Trophoblast cell (in vitro differentiated cells and primary cell): ENCODE measurements at regions not wholly inside any gene's neighbourhood (a gene's known extent, or its start where the extent isn't known, plus 50 kb on each side); places are given as distances from the start of the nearest gene placed in this dataset.

Experiments used
- DNase-seq, 2 donors: peaks; one replicate each; pipeline ENCODE4 v3.0.0-alpha.2; 2016
- H2AFZ ChIP-seq: 2 replicates; pipeline ENCODE4 v1.6.1; 2013; ENCODE audit warnings: low read length, moderate library complexity, mild to moderate bottlenecking; ENCODE audit not compliant: insufficient read depth, poor library complexity
- H2AK5ac ChIP-seq: 2 replicates; pipeline ENCODE4 v1.6.1; 2013; ENCODE audit warnings: mild to moderate bottlenecking, low read length
- H2BK120ac ChIP-seq: 2 replicates; pipeline ENCODE4 v1.6.1; 2013; ENCODE audit warnings: low read length, mild to moderate bottlenecking, moderate library complexity; ENCODE audit not compliant: insufficient read depth, poor library complexity
- H2BK12ac ChIP-seq: 2 replicates; pipeline ENCODE4 v1.6.1; 2013; ENCODE audit warnings: mild to moderate bottlenecking, low read length, moderate library complexity
- H2BK5ac ChIP-seq: 2 replicates; pipeline ENCODE4 v1.6.1; 2013; ENCODE audit warnings: low read length, low read depth, moderate library complexity, mild to moderate bottlenecking; ENCODE audit not compliant: poor library complexity
- H3K14ac ChIP-seq: 2 replicates; pipeline ENCODE4 v1.6.1; 2013; ENCODE audit warnings: mild to moderate bottlenecking, low read length
- H3K18ac ChIP-seq: 2 replicates; pipeline ENCODE4 v1.6.1; 2013; ENCODE audit warnings: mild to moderate bottlenecking, low read length
- H3K23ac ChIP-seq: 2 replicates; pipeline ENCODE4 v1.6.1; 2013; ENCODE audit warnings: low read length
- H3K27ac ChIP-seq: 2 replicates; pipeline ENCODE4 v1.5.1; 2013; ENCODE audit warnings: low read depth, mild to moderate bottlenecking, inconsistent platforms, low read length, moderate library complexity
- H3K27me3 ChIP-seq: 2 replicates; pipeline ENCODE4 v1.6.1; 2013; ENCODE audit warnings: inconsistent platforms, mild to moderate bottlenecking, low read length, moderate library complexity; ENCODE audit not compliant: insufficient read depth
- H3K36me3 ChIP-seq, 2 experiments: 1 replicate in 1 of 2; 2 replicates in 1 of 2; pipeline ENCODE4 v1.6.1; 2013; ENCODE audit warnings: low read length in 2 of 2, mild to moderate bottlenecking in 2 of 2, moderate library complexity in 1 of 2; ENCODE audit not compliant: insufficient read depth in 2 of 2, control insufficient read depth in 1 of 2
- H3K4ac ChIP-seq: 2 replicates; pipeline ENCODE4 v1.6.1; 2013; ENCODE audit warnings: low read depth, mild to moderate bottlenecking, low read length, moderate library complexity
- H3K4me1 ChIP-seq, 2 experiments: 1 replicate in 1 of 2; 2 replicates in 1 of 2; pipeline ENCODE4 v1.6.1; 2013; ENCODE audit warnings: low read length in 2 of 2, mild to moderate bottlenecking in 2 of 2, moderate library complexity in 1 of 2; ENCODE audit not compliant: insufficient read depth in 2 of 2, control insufficient read depth in 1 of 2
- H3K4me2 ChIP-seq: 2 replicates; pipeline ENCODE4 v1.6.1; 2013; ENCODE audit warnings: inconsistent platforms, mild to moderate bottlenecking, low read length, moderate library complexity
- H3K4me3 ChIP-seq: 2 replicates; pipeline ENCODE4 v1.5.1; 2013; ENCODE audit warnings: mild to moderate bottlenecking, low read depth, low read length, inconsistent platforms
- H3K79me1 ChIP-seq: one replicate; pipeline ENCODE4 v1.6.1; 2013; ENCODE audit warnings: low read length
- H3K79me2 ChIP-seq: 2 replicates; pipeline ENCODE4 v1.6.1; 2013; ENCODE audit warnings: low read length, mild to moderate bottlenecking; ENCODE audit not compliant: control insufficient read depth, insufficient read depth, poor library complexity
- H3K9ac ChIP-seq: 2 replicates; pipeline ENCODE4 v1.6.1; 2013; ENCODE audit warnings: mild to moderate bottlenecking, low read length
- H3K9me3 ChIP-seq: 2 replicates; pipeline ENCODE4 v1.6.1; 2013; ENCODE audit warnings: low read depth, mild to moderate bottlenecking, control low read depth, inconsistent platforms, low read length; ENCODE audit not compliant: insufficient read depth
- H4K12ac ChIP-seq: 2 replicates; pipeline ENCODE4 v1.6.1; 2013; ENCODE audit warnings: low read depth, mild to moderate bottlenecking, low read length, moderate library complexity
- H4K8ac ChIP-seq: 2 replicates; pipeline ENCODE4 v1.6.1; 2013; ENCODE audit warnings: low read depth, mild to moderate bottlenecking, low read length, moderate library complexity
- H4K91ac ChIP-seq: one replicate; pipeline ENCODE4 v1.6.1; 2013; ENCODE audit warnings: low read depth, mild to moderate bottlenecking, low read length, moderate library complexity
- WGBS: extraction: QIAGEN DNeasy Blood & Tissue Kit; methylation state at CpG from one replicate; pipeline ENCODE4 v1.1.7; 2013; ENCODE audit warnings: missing lambda C conversion rate; ENCODE audit not compliant: insufficient read length, insufficient coverage; ENCODE audit errors: extremely low coverage; 5-methylcytosine and 5-hydroxymethylcytosine counted together

DNA sequence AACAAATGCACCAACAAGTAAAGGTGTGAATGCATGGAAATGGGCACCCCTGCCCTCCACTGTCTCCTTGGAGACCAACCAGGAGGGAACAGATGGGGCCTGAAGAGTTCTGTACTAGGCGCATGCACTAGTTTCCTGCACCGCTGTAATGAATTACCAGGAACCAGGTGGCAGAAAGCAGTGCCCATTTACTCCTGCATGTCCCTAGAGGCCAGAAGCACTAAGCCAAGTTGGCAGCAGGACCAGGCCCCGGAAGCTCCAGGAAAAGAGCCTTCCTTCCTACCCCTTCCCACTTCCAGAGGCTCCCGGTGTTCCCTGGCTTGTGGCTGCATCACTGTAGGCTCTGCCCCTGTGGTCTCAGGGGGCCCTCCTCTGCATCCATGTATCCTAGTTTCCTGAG lies 237.5 kb upstream of the PPP2R2D start:
- H3K14ac ChIP-seq: no peak overlapping the region

GRCh38 chr10:131666091-131666490 lies 234.7 kb upstream of the PPP2R2D start:
- Histone ChIP-seq H3K36me3 (no peaks in the 10 kb centered on the region), H3K9me3 (peaks cover 6% of the 10 kb centered on the region), H3K4ac (no peak overlapping the region), H2BK120ac (no peak overlapping the region), H2BK5ac (no peak overlapping the region), H4K91ac (no peak overlapping the region), H3K9ac (no peak overlapping the region), H3K4me3 (no peak overlapping the region), H2AK5ac (no peak overlapping the region), H3K4me1 (no peaks in the 10 kb centered on the region), H3K23ac (no peak overlapping the region), H3K18ac (no peak overlapping the region), H3K4me2 (no peak overlapping the region), H3K79me1 (no peaks in the 10 kb centered on the region), H4K12ac (no peak overlapping the region), H4K8ac (no peak overlapping the region), H2AFZ (no peak overlapping the region), H3K27me3 (no peaks in the 10 kb centered on the region), H2BK12ac (no peak overlapping the region), H3K79me2 (no peaks in the 10 kb centered on the region), H3K14ac (no peak overlapping the region), H3K27ac (no peak overlapping the region)
- DNase-seq: no peak
- no CpG with 5 or more reads among the region's 3 CpGs for WGBS

More for the DNA sequence above, 237.5 kb upstream of the PPP2R2D start:
- H3K9me3 ChIP-seq: peaks cover 6% of the 10 kb centered on the region
- no peaks in the 10 kb centered on the region for H3K4me1 ChIP-seq
- no peak overlapping the region for H3K4me3 ChIP-seq
- no peak overlapping the region for H4K91ac ChIP-seq
- no peak overlapping the region for H3K4ac ChIP-seq
- no peaks in the 10 kb centered on the region for H3K27me3 ChIP-seq
- WGBS: no CpG with 5 or more reads among the region's 4 CpGs
- H2AFZ ChIP-seq: no peak overlapping the region
- no peaks in the 10 kb centered on the region for H3K79me1 ChIP-seq
- H3K36me3 ChIP-seq: no peaks in the 10 kb centered on the region
- H3K18ac ChIP-seq: no peak overlapping the region
- no peak overlapping the region for H3K23ac ChIP-seq
- no peak overlapping the region for H3K9ac ChIP-seq
- no peak overlapping the region for H3K27ac ChIP-seq
- H3K4me2 ChIP-seq: no peak overlapping the region
- H4K8ac ChIP-seq: no peak overlapping the region
- no peak overlapping the region for H2BK5ac ChIP-seq
- DNase-seq: no peak
- no peak overlapping the region for H2BK120ac ChIP-seq
- no peak overlapping the region for H2BK12ac ChIP-seq
- H3K79me2 ChIP-seq: no peaks in the 10 kb centered on the region
- no peak overlapping the region for H2AK5ac ChIP-seq
- no peak overlapping the region for H4K12ac ChIP-seq

DNA sequence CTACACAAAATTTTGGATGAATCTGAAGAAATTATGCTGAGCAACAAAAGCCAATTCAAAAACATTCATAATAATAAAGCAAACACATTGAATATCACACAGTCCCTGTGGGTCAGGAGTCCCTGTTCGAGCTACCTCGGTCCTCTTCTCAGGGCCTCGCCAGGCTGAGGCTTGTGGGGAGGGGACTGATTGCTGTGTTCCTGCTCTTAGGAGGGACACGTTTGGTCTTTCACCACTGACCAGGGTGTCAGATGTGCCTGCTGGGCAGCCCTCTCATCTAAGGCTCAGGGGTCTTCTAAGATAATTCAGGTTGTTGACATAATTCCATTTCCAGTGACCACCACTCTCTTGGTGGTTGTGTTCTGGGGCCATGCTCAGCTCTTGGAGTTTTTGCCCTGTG lies 233.8 kb upstream of the PPP2R2D start:
- Histone ChIP-seq H2AK5ac (no peak overlapping the region), H2AFZ (no peak overlapping the region), H3K4me2 (no peak overlapping the region)

GRCh38 chr10:131667561-131667960 lies 233.2 kb upstream of the PPP2R2D start:
- Histone ChIP-seq H3K79me1 (no peaks in the 10 kb centered on the region), H3K4me2 (no peak overlapping the region), H3K4me1 (no peaks in the 10 kb centered on the region), H2AFZ (no peak overlapping the region), H3K27me3 (no peaks in the 10 kb centered on the region), H4K8ac (no peak overlapping the region), H3K4ac (no peak overlapping the region), H4K12ac (no peak overlapping the region), H3K27ac (no peak overlapping the region), H3K9me3 (peaks cover 8% of the 10 kb centered on the region), H3K14ac (no peak overlapping the region), H2BK120ac (no peak overlapping the region), H2AK5ac (no peak overlapping the region), H2BK12ac (no peak overlapping the region), H3K36me3 (no peaks in the 10 kb centered on the region), H3K23ac (no peak overlapping the region), H3K79me2 (no peaks in the 10 kb centered on the region), H3K18ac (no peak overlapping the region), H4K91ac (no peak overlapping the region), H3K9ac (no peak overlapping the region), H2BK5ac (no peak overlapping the region), H3K4me3 (no peak overlapping the region)
- no peak for DNase-seq
- no CpG with 5 or more reads among the region's 7 CpGs for WGBS

More for the DNA sequence above, 233.8 kb upstream of the PPP2R2D start:
- Histone ChIP-seq H2BK120ac (no peak overlapping the region), H4K12ac (no peak overlapping the region), H2BK12ac (no peak overlapping the region), H3K18ac (no peak overlapping the region), H3K79me1 (no peaks in the 10 kb centered on the region), H3K4ac (no peak overlapping the region), H3K14ac (no peak overlapping the region), H4K8ac (no peak overlapping the region), H3K36me3 (no peaks in the 10 kb centered on the region), H3K27me3 (no peaks in the 10 kb centered on the region), H3K9me3 (peaks cover 8% of the 10 kb centered on the region), H3K79me2 (no peaks in the 10 kb centered on the region), H3K4me1 (no peaks in the 10 kb centered on the region), H3K27ac (no peak overlapping the region), H4K91ac (no peak overlapping the region), H2BK5ac (no peak overlapping the region), H3K23ac (no peak overlapping the region), H3K4me3 (no peak overlapping the region), H3K9ac (no peak overlapping the region)
- DNase-seq: no peak
- WGBS: no CpG with 5 or more reads among the region's 4 CpGs
